Stimulated activated CD8-positive, alpha-beta memory T cell treated with anti-CD3 and anti-CD28 coated beads, Interleukin-7, amount 100 ng/mL, for 4 hours (primary cell): ENCODE measurements at regions not wholly inside any gene's neighbourhood (a gene's known extent, or its start where the extent isn't known, plus 50 kb on each side); places are given as distances from the start of the nearest gene placed in this dataset.

Experiments used
- DNase-seq, 2 donors: peaks; one replicate each; pipeline ENCODE4 v3.0.0-alpha.2; 2020; ENCODE audit warnings: low read depth in 2 of 2

- DNase-seq = no peak
Observed at GRCh38 chr22:26847046-26847445, 189.7 kb downstream of the MIAT start.

- DNase-seq = no peak
Observed at GRCh38 chr22:26847816-26848215, 190.4 kb downstream of the MIAT start.

- no peak for DNase-seq
Observed at GRCh38 chr22:26848244-26848920, 191.0 kb downstream of the MIAT start.

GRCh38 chr22:26849575-26849974, 192.2 kb downstream of the MIAT start:
- no peak for DNase-seq

- no peak for DNase-seq
Observed at GRCh38 chr22:26851125-26851524, 193.7 kb downstream of the MIAT start.

GRCh38 chr22:26852176-26852575, 194.8 kb downstream of the MIAT start:
- DNase-seq = no peak

GRCh38 chr22:26853071-26853470, 195.7 kb downstream of the MIAT start:
- DNase-seq = no peak

GRCh38 chr22:26853495-26853894, 196.1 kb downstream of the MIAT start:
- DNase-seq = no peak

- no peak for DNase-seq
Observed at GRCh38 chr22:26857169-26857568, 199.8 kb downstream of the MIAT start.

- DNase-seq = no peak
Observed at GRCh38 chr22:26860301-26860700, 202.9 kb downstream of the MIAT start.

GRCh38 chr22:26865021-26865420, 207.6 kb downstream of the MIAT start:
- DNase-seq = no peak

GRCh38 chr22:26883393-26883792, 226.0 kb downstream of the MIAT start:
- DNase-seq = no peak

GRCh38 chr22:26884921-26885320, 227.5 kb downstream of the MIAT start:
- DNase-seq = no peak

- DNase-seq = no peak
Observed at GRCh38 chr22:26885441-26886261, 228.3 kb downstream of the MIAT start.

- no peak for DNase-seq
Observed at GRCh38 chr22:26887456-26887855, 230.1 kb downstream of the MIAT start.

GRCh38 chr22:26887916-26888315, 230.5 kb downstream of the MIAT start:
- no peak for DNase-seq

- DNase-seq = no peak
Observed at GRCh38 chr22:26888887-26889286, 231.5 kb downstream of the MIAT start.

- no peak for DNase-seq
Observed at GRCh38 chr22:26889802-26890201, 232.4 kb downstream of the MIAT start.

GRCh38 chr22:26890870-26891269, 233.5 kb downstream of the MIAT start:
- no peak for DNase-seq

- no peak for DNase-seq
Observed at GRCh38 chr22:26891429-26891828, 234.0 kb downstream of the MIAT start.

GRCh38 chr22:26892166-26893041, 235.0 kb downstream of the MIAT start:
- no peak for DNase-seq
